Loucy (cell line): ENCODE measurements at regions not wholly inside any gene's neighbourhood (a gene's known extent, or its start where the extent isn't known, plus 50 kb on each side); places are given as distances from the start of the nearest gene placed in this dataset.

Experiments
- H2AFZ ChIP-seq: fragments of 200-600 bp; sonication (generic); 2 replicates; pipeline ENCODE4 v1.6.0; 2016; ENCODE audit warnings: antibody characterized with exemption, mild to moderate bottlenecking, low read length, moderate library complexity
- H3F3A ChIP-seq: fragments of 200-600 bp; 2 replicates; pipeline ENCODE4 v1.6.0; 2016; ENCODE audit warnings: antibody characterized with exemption, low read depth, mild to moderate bottlenecking
- H3K27me3 ChIP-seq: fragments of 200-600 bp; sonication (generic); 2 replicates; pipeline ENCODE4 v1.6.1; 2014; ENCODE audit warnings: low read length, mild to moderate bottlenecking; ENCODE audit not compliant: insufficient read depth, poor library complexity, severe bottlenecking
- H3K36me3 ChIP-seq: fragments of 200-600 bp; sonication (generic); 2 replicates; pipeline ENCODE4 v1.6.1; 2016; ENCODE audit warnings: low read length; ENCODE audit not compliant: insufficient read depth
- H3K4me1 ChIP-seq: fragments of 200-600 bp; sonication (generic); 2 replicates; pipeline ENCODE4 v1.5.1; 2014; ENCODE audit warnings: low read length, mild to moderate bottlenecking; ENCODE audit not compliant: insufficient read depth, poor library complexity, severe bottlenecking
- H3K4me2 ChIP-seq: fragments of 200-600 bp; sonication (generic); 2 replicates; pipeline ENCODE4 v1.6.0; 2014; ENCODE audit warnings: antibody characterized with exemption, low read length, low read depth, mild to moderate bottlenecking; ENCODE audit not compliant: poor library complexity, severe bottlenecking
- H3K4me3 ChIP-seq: fragments of 200-600 bp; sonication (generic); 2 replicates; pipeline ENCODE4 v1.5.1; 2014; ENCODE audit warnings: low read length, mild to moderate bottlenecking, mixed read lengths; ENCODE audit not compliant: poor library complexity, severe bottlenecking
- H3K79me2 ChIP-seq: fragments of 200-600 bp; sonication (generic); 2 replicates; pipeline ENCODE4 v1.6.1; 2014; ENCODE audit warnings: low read length; ENCODE audit not compliant: insufficient read depth
- H3K9ac ChIP-seq: fragments of 200-600 bp; sonication (generic); 2 replicates; pipeline ENCODE4 v1.6.0; 2014; ENCODE audit warnings: mild to moderate bottlenecking, low read depth, low read length, moderate library complexity; ENCODE audit not compliant: poor library complexity, severe bottlenecking
- H3K9me2 ChIP-seq: fragments of 200-600 bp; sonication (generic); replicated peaks from 2 replicates; pipeline ENCODE4 v1.6.1; 2016; ENCODE audit warnings: low read depth, low read length, mixed read lengths
- H3K9me3 ChIP-seq: fragments of 200-600 bp; sonication (generic); 2 replicates; pipeline ENCODE4 v1.6.1; 2014; ENCODE audit warnings: mild to moderate bottlenecking, antibody characterized with exemption, low read length, low read depth; ENCODE audit not compliant: insufficient read depth
- H4K20me1 ChIP-seq: fragments of 200-600 bp; sonication (generic); 2 replicates; pipeline ENCODE4 v1.6.0; 2014; ENCODE audit warnings: antibody characterized with exemption, low read length, mild to moderate bottlenecking; ENCODE audit not compliant: insufficient read depth, poor library complexity, severe bottlenecking
- EZH2phosphoT487 ChIP-seq: fragments of 200-600 bp; IDR thresholded peaks from 2 replicates; pipeline ENCODE4 v1.6.1; 2018; ENCODE audit warnings: antibody characterized with exemption, mild to moderate bottlenecking, moderate library complexity, borderline replicate concordance
- TF ChIP-seq, protein P1 (sequence below): fragments of 200-600 bp; sonication (generic); conservative IDR thresholded peaks from 2 replicates; pipeline ENCODE4 v1.5.1; 2014; ENCODE audit warnings: mild to moderate bottlenecking, antibody characterized with exemption, low read length

DNA sequence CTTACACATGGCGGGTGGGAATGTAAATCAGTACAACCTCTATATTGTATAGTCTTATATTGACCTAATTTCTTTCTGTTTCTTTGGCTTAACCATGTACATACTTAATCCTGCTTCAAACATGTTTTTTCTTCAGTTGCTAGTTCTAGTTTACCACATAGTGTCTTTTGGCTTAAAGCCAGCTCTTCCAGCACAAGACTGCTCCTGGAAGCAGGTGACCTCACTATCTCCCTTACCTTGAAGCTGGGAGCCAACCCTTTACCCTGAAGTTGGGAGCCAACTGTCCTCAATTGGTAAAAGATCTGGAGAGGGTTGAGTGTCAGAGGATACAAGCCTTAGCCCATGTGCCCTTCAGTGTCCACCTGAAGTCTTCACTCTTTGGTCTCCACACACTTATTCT, 162.7 kb downstream of the AASDH start:
- H3K27me3 ChIP-seq: peaks cover 76% of the 10 kb centered on the region
- TF ChIP-seq, protein P1, sequence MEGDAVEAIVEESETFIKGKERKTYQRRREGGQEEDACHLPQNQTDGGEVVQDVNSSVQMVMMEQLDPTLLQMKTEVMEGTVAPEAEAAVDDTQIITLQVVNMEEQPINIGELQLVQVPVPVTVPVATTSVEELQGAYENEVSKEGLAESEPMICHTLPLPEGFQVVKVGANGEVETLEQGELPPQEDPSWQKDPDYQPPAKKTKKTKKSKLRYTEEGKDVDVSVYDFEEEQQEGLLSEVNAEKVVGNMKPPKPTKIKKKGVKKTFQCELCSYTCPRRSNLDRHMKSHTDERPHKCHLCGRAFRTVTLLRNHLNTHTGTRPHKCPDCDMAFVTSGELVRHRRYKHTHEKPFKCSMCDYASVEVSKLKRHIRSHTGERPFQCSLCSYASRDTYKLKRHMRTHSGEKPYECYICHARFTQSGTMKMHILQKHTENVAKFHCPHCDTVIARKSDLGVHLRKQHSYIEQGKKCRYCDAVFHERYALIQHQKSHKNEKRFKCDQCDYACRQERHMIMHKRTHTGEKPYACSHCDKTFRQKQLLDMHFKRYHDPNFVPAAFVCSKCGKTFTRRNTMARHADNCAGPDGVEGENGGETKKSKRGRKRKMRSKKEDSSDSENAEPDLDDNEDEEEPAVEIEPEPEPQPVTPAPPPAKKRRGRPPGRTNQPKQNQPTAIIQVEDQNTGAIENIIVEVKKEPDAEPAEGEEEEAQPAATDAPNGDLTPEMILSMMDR: no peak
- TF ChIP-seq EZH2phosphoT487: no peak

DNA sequence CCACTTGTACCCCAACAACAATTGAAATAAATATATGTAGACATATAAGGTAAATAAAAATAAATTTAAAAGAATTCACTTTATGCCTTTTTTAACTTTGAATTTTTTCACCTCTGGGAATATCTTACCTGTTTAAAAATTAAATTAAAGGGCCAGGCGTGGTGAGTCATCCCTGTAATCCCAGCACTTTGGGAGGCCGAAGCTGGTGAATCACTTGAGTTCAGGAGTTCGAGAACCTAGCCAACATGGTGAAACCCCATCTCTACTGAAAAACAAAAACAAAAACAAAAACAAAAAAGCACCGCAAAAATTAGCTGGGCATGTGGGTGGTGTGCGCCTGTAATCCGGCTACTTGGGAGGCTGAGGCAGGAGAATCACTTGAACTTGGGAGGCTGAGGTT, 164.8 kb downstream of the AASDH start:
- H3K9me3 ChIP-seq: no peaks in the 10 kb centered on the region
- peaks cover 58% of the 10 kb centered on the region for H3K27me3 ChIP-seq
- TF ChIP-seq, protein P1: no peak
- TF ChIP-seq EZH2phosphoT487: no peak
- no peaks in the 10 kb centered on the region for H4K20me1 ChIP-seq
- no peak overlapping the region for H3K9ac ChIP-seq
- H3F3A ChIP-seq: no peaks in the 10 kb centered on the region
- no peaks in the 10 kb centered on the region for H3K79me2 ChIP-seq
- H3K4me2 ChIP-seq: no peak overlapping the region
- no peak overlapping the region for H3K4me3 ChIP-seq
- H2AFZ ChIP-seq: no peak overlapping the region
- H3K4me1 ChIP-seq: peaks cover 5% of the 10 kb centered on the region
- H3K36me3 ChIP-seq: no peaks in the 10 kb centered on the region
- H3K9me2 ChIP-seq: no peaks in the 10 kb centered on the region

More for the DNA sequence above, 162.7 kb downstream of the AASDH start:
- Histone ChIP-seq H3K36me3 (no peaks in the 10 kb centered on the region), H3K4me2 (no peak overlapping the region), H4K20me1 (no peaks in the 10 kb centered on the region), H3K79me2 (no peaks in the 10 kb centered on the region), H3K9ac (no peak overlapping the region), H3K9me2 (no peaks in the 10 kb centered on the region), H3F3A (no peaks in the 10 kb centered on the region), H3K9me3 (no peaks in the 10 kb centered on the region), H2AFZ (no peak overlapping the region), H3K4me1 (no peaks in the 10 kb centered on the region), H3K4me3 (no peak overlapping the region)

DNA sequence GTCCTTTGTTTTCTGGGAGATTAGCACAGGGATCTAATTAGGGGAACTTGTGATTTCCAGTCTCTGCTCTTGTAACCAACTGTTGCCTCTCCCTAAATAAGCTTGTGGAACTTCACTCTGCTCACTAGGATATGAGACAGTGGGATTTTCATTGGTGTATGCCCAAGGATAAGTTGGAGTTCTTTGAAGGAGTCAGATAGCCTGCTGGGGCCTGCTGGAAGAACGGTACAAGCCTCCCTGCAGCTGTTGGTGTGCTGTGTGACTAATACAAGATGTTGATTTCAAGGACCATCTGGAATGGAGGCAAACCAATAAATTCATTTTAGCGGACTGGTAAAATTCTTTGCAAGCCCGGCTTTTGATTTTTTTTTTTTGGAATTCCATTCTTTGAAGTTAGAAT, 167.0 kb downstream of the AASDH start:
- Histone ChIP-seq H3K9me2 (no peaks in the 10 kb centered on the region), H4K20me1 (no peaks in the 10 kb centered on the region), H3K4me2 (no peak overlapping the region), H3K4me1 (peaks cover 14% of the 10 kb centered on the region), H3K4me3 (no peak overlapping the region), H3K9ac (no peak overlapping the region), H3K9me3 (no peaks in the 10 kb centered on the region), H2AFZ (no peak overlapping the region), H3K79me2 (no peaks in the 10 kb centered on the region), H3K36me3 (no peaks in the 10 kb centered on the region), H3K27me3 (peaks cover 36% of the 10 kb centered on the region), H3F3A (no peaks in the 10 kb centered on the region)
- TF ChIP-seq, protein P1: no peak
- no peak for TF ChIP-seq EZH2phosphoT487
